Endothelial cell of umbilical vein (primary cell): ENCODE measurements at regions not wholly inside any gene's neighbourhood (a gene's known extent, or its start where the extent isn't known, plus 50 kb on each side); places are given as distances from the start of the nearest gene placed in this dataset.

Source experiments
- BruUV-seq: library from RNA; stranded (reverse); fragments of 400-500 nt; replicated peaks from 2 replicates; lab custom pipeline; 2021; lab: Mats Ljungman, UMichigan
- CTCF ChIA-PET: fragments of 300-600, 350-600 bp; sonication (Branson Sonifier 250); formaldehyde crosslinking; loops from one replicate; lab custom pipeline; 2021; ENCODE audit warnings: antibody characterized with exemption, inconsistent platforms; lab: Charles Lee
- POLR2A ChIA-PET: fragments of 300-600, 350-600 bp; sonication (Branson Sonifier 250); formaldehyde crosslinking; loops from one replicate; lab custom pipeline; 2021; ENCODE audit warnings: antibody characterized with exemption, inconsistent platforms; lab: Charles Lee
- DNase-seq: peaks from one replicate; pipeline ENCODE4 v3.0.0-alpha.2; 2011; ENCODE audit warnings: low read depth, low spot score
- FAIRE-seq: peaks from 2 replicates; lab custom pipeline; 2011; peaks lifted over from hg19 to GRCh38; lab: Jason Lieb, UNC
- H2AFZ ChIP-seq: 2 replicates; pipeline ENCODE4 v1.6.0; 2012; ENCODE audit warnings: low read depth, low read length, control low read depth, inconsistent platforms
- H3K27ac ChIP-seq: 2 replicates; pipeline ENCODE4 v1.5.1; 2011; ENCODE audit warnings: low read depth, mild to moderate bottlenecking, control low read depth, low read length, moderate library complexity; ENCODE audit not compliant: insufficient read depth
- H3K27me3 ChIP-seq, 2 experiments: 2 replicates each; pipeline versions ENCODE4 v1.6.0 to v1.6.1; 2011; ENCODE audit warnings: low read length in 2 of 2, mixed read lengths in 1 of 2; ENCODE audit not compliant: control insufficient read depth in 2 of 2, insufficient read depth in 2 of 2
- H3K36me3 ChIP-seq, 2 experiments: 2 replicates in 1 of 2; 3 replicates in 1 of 2; pipeline ENCODE4 v1.5.1; 2011; ENCODE audit warnings: low read length in 2 of 2, mild to moderate bottlenecking in 1 of 2, moderate library complexity in 1 of 2; ENCODE audit not compliant: control insufficient read depth in 2 of 2, insufficient read depth in 2 of 2; ENCODE audit errors: extremely low read depth in 1 of 2
- H3K4me1 ChIP-seq: 3 replicates; pipeline ENCODE4 v1.5.1; 2011; ENCODE audit warnings: mild to moderate bottlenecking, low read length; ENCODE audit not compliant: control insufficient read depth, insufficient read depth; ENCODE audit errors: extremely low read depth
- H3K4me2 ChIP-seq: 2 replicates; pipeline ENCODE4 v1.6.1; 2011; ENCODE audit warnings: low read length, control low read depth, mixed read lengths; ENCODE audit not compliant: insufficient read depth
- H3K4me3 ChIP-seq, 3 experiments: fragments of 200-600 bp in 1 of 3; sonication (generic), shearing (Covaris generic) in 1 of 3; replicated peaks in 1 of 3; 2 replicates each; pipeline ENCODE4 v1.5.1; 2011 to 2016; ENCODE audit warnings: control low read depth in 3 of 3, low read length in 3 of 3, mild to moderate bottlenecking in 2 of 3, inconsistent platforms in 1 of 3, low read depth in 1 of 3, moderate library complexity in 1 of 3; ENCODE audit not compliant: insufficient read depth in 1 of 3
- H3K79me2 ChIP-seq: 2 replicates; pipeline ENCODE4 v1.6.0; 2012; ENCODE audit warnings: low read length, inconsistent platforms; ENCODE audit not compliant: control insufficient read depth, insufficient read depth
- H3K9ac ChIP-seq: replicated peaks from 2 replicates; pipeline ENCODE3; 2011; ENCODE audit warnings: low read length, control low read depth; ENCODE audit not compliant: insufficient read depth; ENCODE audit errors: extremely low read depth
- H3K9me1 ChIP-seq: replicated peaks from 3 replicates; pipeline ENCODE4 v1.6.0; 2011; ENCODE audit warnings: mild to moderate bottlenecking, low read length; ENCODE audit not compliant: control insufficient read depth, insufficient read depth; ENCODE audit errors: extremely low read depth
- H3K9me3 ChIP-seq: replicated peaks from 2 replicates; pipeline ENCODE4 v1.5.1; 2012; ENCODE audit warnings: low read length, inconsistent platforms; ENCODE audit not compliant: control insufficient read depth, insufficient read depth
- H4K20me1 ChIP-seq: replicated peaks from 2 replicates; pipeline ENCODE3; 2011; ENCODE audit warnings: mild to moderate bottlenecking, low read length; ENCODE audit not compliant: control insufficient read depth, insufficient read depth; ENCODE audit errors: extremely low read depth
- CTCF ChIP-seq, 2 donors: IDR thresholded peaks; 1 replicate in 1 of 2; 2 replicates in 1 of 2; pipeline ENCODE4 v1.5.1; 2011; ENCODE audit warnings: low read length in 2 of 2, mild to moderate bottlenecking in 2 of 2, moderate library complexity in 2 of 2, control low read depth in 1 of 2, inconsistent platforms in 1 of 2, low read depth in 1 of 2; ENCODE audit not compliant: insufficient read depth in 1 of 2; ENCODE audit errors: extremely low read depth in 1 of 2
- EZH2 ChIP-seq: IDR thresholded peaks from 2 replicates; pipeline ENCODE4 v1.6.1; 2012; ENCODE audit warnings: borderline replicate concordance, low read depth, mild to moderate bottlenecking, moderate library complexity, low read length, inconsistent platforms; ENCODE audit not compliant: severe bottlenecking
- FOS ChIP-seq: IDR thresholded peaks from 2 replicates; pipeline ENCODE4 v1.6.1; 2011; ENCODE audit warnings: mild to moderate bottlenecking, low read length, moderate library complexity, borderline replicate concordance; ENCODE audit not compliant: insufficient read depth
- GATA2 ChIP-seq: IDR thresholded peaks from 2 replicates; pipeline ENCODE4 v1.7.0; 2011; ENCODE audit warnings: low read depth, mild to moderate bottlenecking, moderate library complexity, mixed read lengths, low read length; ENCODE audit not compliant: insufficient read length, insufficient read depth
- JUN ChIP-seq: IDR thresholded peaks from 2 replicates; pipeline ENCODE4 v1.6.1; 2011; ENCODE audit warnings: borderline replicate concordance, low read depth; ENCODE audit not compliant: insufficient read length, insufficient read depth
- MAX ChIP-seq: IDR thresholded peaks from 2 replicates; pipeline ENCODE4 v1.6.1; 2011; ENCODE audit not compliant: insufficient read depth, insufficient read length
- MYC ChIP-seq: IDR thresholded peaks from one replicate; pipeline ENCODE4 v1.6.1; 2011; ENCODE audit warnings: mild to moderate bottlenecking, low read depth, low read length
- POLR2A ChIP-seq: IDR thresholded peaks from 2 replicates; pipeline ENCODE4 v1.6.1; 2012; ENCODE audit warnings: low read depth, mild to moderate bottlenecking, control low read depth, low read length
- POLR2AphosphoS5 ChIP-seq: IDR thresholded peaks from 2 replicates; pipeline ENCODE4 v1.6.1; 2012; ENCODE audit warnings: low read depth, mild to moderate bottlenecking, control low read depth, low read length, moderate library complexity; ENCODE audit not compliant: insufficient read depth
- dilution Hi-C: fragments of 300-500 bp; cut with MboI; formaldehyde crosslinking; loops from one replicate; pipeline ENCODE4 v1.15.0; 2019; ENCODE audit warnings: low sequenced_read_pairs; ENCODE audit not compliant: extremely low pct_ligation_motif_present
- intact Hi-C: fragments of 100-400 bp; cut with micrococcal nuclease; formaldehyde crosslinking; loops from one replicate; pipeline ENCODE4 v1.10.0; 2022

GRCh38 chr20:48360342-48360975, 467.3 kb downstream of the PREX1 start:
- no TSS peak for BruUV-seq
- DNase-seq (no peak), FAIRE-seq (no peak)
- Histone ChIP-seq H3K4me3 (no peak overlapping the region), H3K4me2 (no peak overlapping the region), H3K79me2 (no peaks in the 10 kb centered on the region), H3K9me3 (no peaks in the 10 kb centered on the region), H3K9ac (no peak overlapping the region), H2AFZ (no peak overlapping the region), H4K20me1 (no peaks in the 10 kb centered on the region), H3K27me3 (peaks cover 0 to 4% of the 10 kb centered on the region in 2 experiments), H3K27ac (no peak overlapping the region), H3K36me3 (no peaks in the 10 kb centered on the region), H3K4me1 (no peaks in the 10 kb centered on the region), H3K9me1 (no peaks in the 10 kb centered on the region)
- ChIA-PET CTCF (interaction anchor here (0.8 kb wide), 1 partner anchor 411 kb away, joined by 3 read pairs; no protein-coding TSS in a partner anchor), POLR2A (no interaction called here)
- dilution Hi-C loops, result no loop called here
- TF ChIP-seq POLR2A (no peak), POLR2AphosphoS5 (no peak), GATA2 (no peak), FOS (no peak), EZH2 (no peak), CTCF (IDR thresholded peaks at IDR 0.05; ENCODE audit: extremely low read depth in 1 of 2, insufficient read depth in 1 of 2, low read depth in 1 of 2, low read length in 2 of 2) (no peak), MYC (no peak), MAX (no peak), JUN (no peak)
- intact Hi-C loops, result no loop called here
